ENCODE measurements at regions not wholly inside any gene's neighbourhood (a gene's known extent, or its start where the extent isn't known, plus 50 kb on each side); places are given as distances from the start of the nearest gene placed in this dataset.

DNA sequence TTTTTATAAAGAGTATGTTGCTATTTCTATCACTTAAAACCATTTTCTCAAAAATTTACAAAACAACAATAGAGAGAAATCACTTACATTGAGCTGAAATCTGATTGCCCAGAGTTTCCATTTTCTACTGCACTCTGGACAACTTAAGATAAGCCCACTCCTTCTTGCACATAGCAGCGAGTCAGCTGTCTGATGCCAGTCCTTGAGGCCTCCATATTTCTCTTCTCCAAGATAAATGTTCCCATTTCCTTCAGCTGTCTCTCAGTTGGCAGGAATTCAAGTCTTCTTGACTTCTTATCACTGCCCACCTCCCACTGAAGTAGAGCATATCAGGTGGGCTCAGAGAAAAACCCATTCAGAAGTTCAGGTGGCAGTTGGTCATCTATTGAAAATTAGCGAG lies 78.5 kb upstream of the PIP5K1B start:
- no peak overlapping the region for H3K4me3 Mint-ChIP-seq (ENCODE audit: unreplicated experiment)
- no peaks in the 10 kb centered on the region for H3K4me1 Mint-ChIP-seq (ENCODE audit: insufficient read depth, unreplicated experiment)
- CTCF ChIA-PET, result no interaction called here
- H3K27ac Mint-ChIP-seq (ENCODE audit: low read depth, unreplicated experiment), result no peak overlapping the region
- no peaks in the 10 kb centered on the region for H3K36me3 Mint-ChIP-seq (ENCODE audit: insufficient read depth, unreplicated experiment)
- peaks cover 32% of the 10 kb centered on the region for H3K27me3 Mint-ChIP-seq (ENCODE audit: insufficient read depth, unreplicated experiment)
- intact Hi-C loops (cut with micrococcal nuclease), result no loop called here
- no peaks in the 10 kb centered on the region for H3K9me3 Mint-ChIP-seq (ENCODE audit: unreplicated experiment)
- no TSS peak for BruUV-seq (replicated peaks)
- no peak for DNase-seq (ENCODE audit: unreplicated experiment)
- POLR2A ChIA-PET, result no interaction called here
- no peak for TF ChIP-seq CTCF (IDR thresholded peaks at IDR 0.05; ENCODE audit: unreplicated experiment)

DNA sequence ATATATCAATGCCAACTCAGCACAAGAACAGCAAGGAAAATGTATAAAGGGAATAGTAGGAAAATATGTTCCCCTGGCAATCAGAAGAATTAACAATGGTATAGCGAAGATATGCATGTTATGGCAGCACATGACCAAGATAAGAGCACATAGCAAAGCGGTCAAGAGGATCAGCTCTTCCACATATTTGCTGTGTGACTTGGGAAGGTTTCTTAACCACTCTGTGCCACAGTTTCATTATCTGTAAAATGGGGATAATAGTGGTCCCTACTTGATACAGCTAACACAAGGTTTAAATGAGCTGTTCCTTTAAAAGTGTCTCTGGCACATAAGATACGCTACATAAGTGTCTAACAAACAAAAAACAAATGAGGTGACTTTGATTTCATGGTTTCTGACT lies 77.9 kb upstream of the PIP5K1B start:
- no peak for TF ChIP-seq CTCF (IDR thresholded peaks at IDR 0.05; ENCODE audit: unreplicated experiment)
- H3K4me3 Mint-ChIP-seq (ENCODE audit: unreplicated experiment), result no peak overlapping the region
- CTCF ChIA-PET, result no interaction called here
- H3K4me1 Mint-ChIP-seq (ENCODE audit: insufficient read depth, unreplicated experiment), result no peaks in the 10 kb centered on the region
- H3K36me3 Mint-ChIP-seq (ENCODE audit: insufficient read depth, unreplicated experiment), result no peaks in the 10 kb centered on the region
- intact Hi-C loops (cut with micrococcal nuclease), result no loop called here
- BruUV-seq (replicated peaks), result no TSS peak
- POLR2A ChIA-PET, result no interaction called here
- no peak overlapping the region for H3K27ac Mint-ChIP-seq (ENCODE audit: low read depth, unreplicated experiment)
- peaks cover 32% of the 10 kb centered on the region for H3K27me3 Mint-ChIP-seq (ENCODE audit: insufficient read depth, unreplicated experiment)
- DNase-seq (ENCODE audit: unreplicated experiment), result no peak
- no peaks in the 10 kb centered on the region for H3K9me3 Mint-ChIP-seq (ENCODE audit: unreplicated experiment)

DNA sequence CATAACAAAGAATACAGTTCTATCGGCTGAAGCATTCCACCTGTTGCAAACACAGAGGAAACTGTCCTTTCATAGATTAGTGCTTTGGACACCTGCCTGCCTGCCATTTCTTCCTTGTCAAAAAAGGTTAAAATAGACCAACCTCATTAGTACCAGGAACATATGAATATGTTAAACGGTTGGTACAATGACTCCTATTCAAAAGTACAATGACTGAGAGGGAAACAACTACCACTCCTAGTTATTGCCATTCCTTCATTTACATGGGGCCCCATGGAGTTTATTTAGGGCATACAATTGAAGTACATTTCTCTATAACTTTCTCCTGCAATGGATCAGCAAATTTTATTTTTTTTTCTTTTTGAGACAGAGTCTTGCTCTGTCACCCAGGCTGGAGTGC lies 77.4 kb upstream of the PIP5K1B start:
- H3K4me1 Mint-ChIP-seq (ENCODE audit: insufficient read depth, unreplicated experiment), result no peaks in the 10 kb centered on the region
- no peaks in the 10 kb centered on the region for H3K9me3 Mint-ChIP-seq (ENCODE audit: unreplicated experiment)
- TF ChIP-seq CTCF (IDR thresholded peaks at IDR 0.05; ENCODE audit: unreplicated experiment), result no peak
- no peak overlapping the region for H3K27ac Mint-ChIP-seq (ENCODE audit: low read depth, unreplicated experiment)
- POLR2A ChIA-PET, result no interaction called here
- DNase-seq (ENCODE audit: unreplicated experiment), result no peak
- H3K27me3 Mint-ChIP-seq (ENCODE audit: insufficient read depth, unreplicated experiment), result peaks cover 32% of the 10 kb centered on the region
- H3K36me3 Mint-ChIP-seq (ENCODE audit: insufficient read depth, unreplicated experiment), result no peaks in the 10 kb centered on the region
- no TSS peak for BruUV-seq (replicated peaks)
- CTCF ChIA-PET, result no interaction called here
- intact Hi-C loops (cut with micrococcal nuclease), result no loop called here
- no peak overlapping the region for H3K4me3 Mint-ChIP-seq (ENCODE audit: unreplicated experiment)

DNA sequence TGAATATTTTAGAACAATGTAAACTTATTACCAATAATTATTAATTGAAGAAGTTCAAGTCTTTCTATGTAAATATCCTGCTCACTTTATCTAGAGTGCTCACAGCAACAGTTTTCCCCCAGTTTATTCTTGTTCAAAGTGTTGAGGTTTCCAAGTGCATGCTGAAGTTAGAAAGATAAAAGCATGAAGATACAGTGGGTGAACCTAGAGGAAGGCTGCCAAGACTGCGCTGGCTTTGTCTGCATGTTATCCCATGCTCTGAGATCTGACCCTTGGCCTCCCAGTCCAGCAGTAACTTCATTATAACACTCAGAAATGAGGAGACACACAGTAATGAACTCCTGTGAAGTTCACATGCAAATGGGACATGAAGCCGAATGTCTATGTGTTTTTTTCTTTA lies 76.0 kb upstream of the PIP5K1B start:
- POLR2A ChIA-PET, result no interaction called here
- CTCF ChIA-PET, result no interaction called here
- no peaks in the 10 kb centered on the region for H3K4me1 Mint-ChIP-seq (ENCODE audit: insufficient read depth, unreplicated experiment)

More for the DNA sequence above, 76.0 kb upstream of the PIP5K1B start:
- no TSS peak for BruUV-seq (replicated peaks)
- intact Hi-C loops (cut with micrococcal nuclease), result no loop called here
- no peak for DNase-seq (ENCODE audit: unreplicated experiment)
- H3K4me3 Mint-ChIP-seq (ENCODE audit: unreplicated experiment), result no peak overlapping the region
- no peak for TF ChIP-seq CTCF (IDR thresholded peaks at IDR 0.05; ENCODE audit: unreplicated experiment)
- H3K36me3 Mint-ChIP-seq (ENCODE audit: insufficient read depth, unreplicated experiment), result no peaks in the 10 kb centered on the region
- H3K27ac Mint-ChIP-seq (ENCODE audit: low read depth, unreplicated experiment), result no peak overlapping the region
- peaks cover 20% of the 10 kb centered on the region for H3K27me3 Mint-ChIP-seq (ENCODE audit: insufficient read depth, unreplicated experiment)
- H3K9me3 Mint-ChIP-seq (ENCODE audit: unreplicated experiment), result no peaks in the 10 kb centered on the region
